ENCODE measurements at regions not wholly inside any gene's neighbourhood (a gene's known extent, or its start where the extent isn't known, plus 50 kb on each side); places are given as distances from the start of the nearest gene placed in this dataset.

- 97% methylated on average over 6 of the region's 7 CpGs for WGBS
- H3K4me1 ChIP-seq: no peaks in the 10 kb centered on the region
- TF ChIP-seq POLR2A (IDR thresholded peaks at IDR 0.05; ENCODE audit: low read depth): no peak
- TF ChIP-seq POLR2AphosphoS5 (IDR thresholded peaks at IDR 0.05): no peak
- TF ChIP-seq CTCF (IDR thresholded peaks at IDR 0.05): no peak
- no peak for TF ChIP-seq EP300 (IDR thresholded peaks at IDR 0.05)
Measured at GRCh38 chr6:126261792-126262421, 78.0 kb upstream of the CENPW start.

DNA sequence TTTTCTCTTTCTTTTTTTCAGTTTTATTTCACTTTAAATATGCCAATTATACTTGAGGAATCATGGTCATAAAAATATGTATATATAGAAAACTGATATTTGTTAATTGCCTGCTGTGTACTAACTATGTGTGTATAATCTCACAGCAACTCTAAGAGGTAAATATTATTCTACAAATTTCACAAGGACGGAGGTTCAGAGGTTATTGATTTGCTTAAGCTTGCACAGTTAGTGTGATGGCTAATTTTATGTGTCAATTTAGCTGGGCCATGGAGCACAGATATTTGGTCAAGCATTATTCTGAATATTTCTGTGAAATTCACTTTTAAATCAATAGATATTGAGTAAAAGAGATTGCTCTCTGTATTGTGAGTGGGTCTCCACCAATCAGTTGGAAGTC lies 75.7 kb upstream of the CENPW start:
- Histone ChIP-seq H3K4me3 (no peak overlapping the region), H3K27ac (replicated peaks in 1 of 4) (no peak overlapping the region), H3K27me3 (no peaks in the 10 kb centered on the region), H3K9me3 (peaks cover 0 to 15% (median 0%) of the 10 kb centered on the region in 4 donors), H3K4me1 (no peaks in the 10 kb centered on the region), H3K36me3 (no peaks in the 10 kb centered on the region)
- 100% methylated on average over 1 of the region's 1 CpG for WGBS
- no peak for DNase-seq (ENCODE audit: extremely low spot score)
- TF ChIP-seq POLR2A (IDR thresholded peaks at IDR 0.05; ENCODE audit: low read depth) (no peak), CTCF (IDR thresholded peaks at IDR 0.05) (no peak), POLR2AphosphoS5 (IDR thresholded peaks at IDR 0.05) (no peak), EP300 (IDR thresholded peaks at IDR 0.05) (no peak)
- intact Hi-C loops (cut with DNase I): no loop called here

More at GRCh38 chr6:126261792-126262421, 78.0 kb upstream of the CENPW start:
- no peaks in the 10 kb centered on the region for H3K27me3 ChIP-seq
- peaks cover 0 to 22% (median 0%) of the 10 kb centered on the region in 4 donors for H3K9me3 ChIP-seq
- intact Hi-C loops (cut with DNase I): no loop called here
- no peaks in the 10 kb centered on the region for H3K36me3 ChIP-seq
- H3K27ac ChIP-seq (replicated peaks in 1 of 4): no peak overlapping the region
- no peak for DNase-seq (ENCODE audit: extremely low spot score)
- H3K4me3 ChIP-seq: no peak overlapping the region

- Histone ChIP-seq H3K4me1 (no peaks in the 10 kb centered on the region), H3K27me3 (no peaks in the 10 kb centered on the region), H3K9me3 (no peaks in the 10 kb centered on the region), H3K27ac (replicated peaks in 1 of 4) (no peak overlapping the region), H3K4me3 (no peak overlapping the region), H3K36me3 (no peaks in the 10 kb centered on the region)
- 58% methylated on average over 1 of the region's 1 CpG for WGBS
- no peak for TF ChIP-seq POLR2A (IDR thresholded peaks at IDR 0.05; ENCODE audit: low read depth)
- TF ChIP-seq POLR2AphosphoS5 (IDR thresholded peaks at IDR 0.05): no peak
- TF ChIP-seq EP300 (IDR thresholded peaks at IDR 0.05): no peak
- TF ChIP-seq CTCF (IDR thresholded peaks at IDR 0.05): no peak
- intact Hi-C loops (cut with DNase I): no loop called here
- no peak for DNase-seq (ENCODE audit: extremely low spot score)
Measured at GRCh38 chr6:126266664-126267063, 73.3 kb upstream of the CENPW start.

DNA sequence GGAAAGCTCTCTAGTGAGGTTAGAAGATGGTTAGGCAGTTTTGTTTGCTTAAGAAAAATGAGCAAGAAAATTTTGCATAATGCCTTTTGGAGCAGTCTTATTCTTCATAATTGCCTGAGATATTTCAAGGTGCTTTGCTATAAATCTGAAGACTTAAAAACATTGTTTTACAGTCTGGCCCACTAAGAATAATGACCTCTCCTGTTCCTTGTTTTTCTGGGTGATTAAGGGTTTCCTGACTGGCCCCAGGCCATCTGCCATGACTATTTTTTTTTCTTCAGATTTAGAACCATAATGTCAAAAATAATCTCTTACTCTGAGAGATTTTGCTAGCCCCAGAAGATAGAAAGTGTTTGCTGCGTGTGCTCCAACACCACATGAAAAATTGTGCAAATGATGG lies 72.3 kb upstream of the CENPW start:
- H3K27ac ChIP-seq (replicated peaks in 1 of 4): no peak overlapping the region
- no peak for DNase-seq (ENCODE audit: extremely low spot score)

More for the DNA sequence above, 72.3 kb upstream of the CENPW start:
- H3K4me1 ChIP-seq: no peaks in the 10 kb centered on the region
- no peaks in the 10 kb centered on the region for H3K27me3 ChIP-seq
- intact Hi-C loops (cut with DNase I): no loop called here
- TF ChIP-seq POLR2A (IDR thresholded peaks at IDR 0.05; ENCODE audit: low read depth): no peak
- no peak for TF ChIP-seq POLR2AphosphoS5 (IDR thresholded peaks at IDR 0.05)
- no peak for TF ChIP-seq CTCF (IDR thresholded peaks at IDR 0.05)
- TF ChIP-seq EP300 (IDR thresholded peaks at IDR 0.05): no peak
- 76% methylated on average over 1 of the region's 1 CpG for WGBS
- H3K4me3 ChIP-seq: no peak overlapping the region
- no peaks in the 10 kb centered on the region for H3K9me3 ChIP-seq
- no peaks in the 10 kb centered on the region for H3K36me3 ChIP-seq

Data from esophagus muscularis mucosa (tissue), 4 donors.